Spleen (tissue), 7 donors: ENCODE measurements at regions not wholly inside any gene's neighbourhood (a gene's known extent, or its start where the extent isn't known, plus 50 kb on each side); places are given as distances from the start of the nearest gene placed in this dataset.

Experiments used
- CTCF ChIP-seq, 11 experiments: fragments of 200-600 bp in 7 of 11; fragments of 450-650 bp in 4 of 11; sonication (generic) in 4 of 11; IDR thresholded peaks in 8 of 11; conservative IDR thresholded peaks in 3 of 11; 1 replicate in 7 of 11; 2 replicates in 4 of 11; pipeline versions ENCODE4 v1.4.0 to v1.8.0; 2016 to 2021; ENCODE audit warnings: antibody characterized with exemption in 11 of 11, inconsistent platforms in 4 of 11, mild to moderate bottlenecking in 1 of 11
- POLR2A ChIP-seq, 3 donors: fragments of 450-650 bp; IDR thresholded peaks; one replicate each; pipeline ENCODE4 v1.5.1; 2017; ENCODE audit warnings: antibody characterized with exemption in 3 of 3, mild to moderate bottlenecking in 1 of 3
- POLR2AphosphoS5 ChIP-seq, 3 donors: sonication (generic); formaldehyde crosslinking; IDR thresholded peaks; one replicate each; pipeline ENCODE4 v1.5.1; 2017; ENCODE audit warnings: antibody characterized with exemption in 3 of 3
- donor health status: DM: no; HTN: no; CAD: no; lungs with moderate emphysema.
- donor health status: DM: no; HTN: no; CAD: no.
- donor health status: DM: no; HTN: no; CAD: no.

- no peak for TF ChIP-seq CTCF (IDR thresholded peaks at IDR 0.05 in 8 of 11, conservative IDR thresholded peaks at IDR 0.05 in 3 of 11)
- no peak for TF ChIP-seq POLR2A (IDR thresholded peaks at IDR 0.05)
- TF ChIP-seq POLR2AphosphoS5 (IDR thresholded peaks at IDR 0.05): no peak
Measured at GRCh38 chr6:14674458-14674857, 556.9 kb downstream of the CD83 start.
